ENCODE measurements at regions not wholly inside any gene's neighbourhood (a gene's known extent, or its start where the extent isn't known, plus 50 kb on each side); places are given as distances from the start of the nearest gene placed in this dataset.

DNA sequence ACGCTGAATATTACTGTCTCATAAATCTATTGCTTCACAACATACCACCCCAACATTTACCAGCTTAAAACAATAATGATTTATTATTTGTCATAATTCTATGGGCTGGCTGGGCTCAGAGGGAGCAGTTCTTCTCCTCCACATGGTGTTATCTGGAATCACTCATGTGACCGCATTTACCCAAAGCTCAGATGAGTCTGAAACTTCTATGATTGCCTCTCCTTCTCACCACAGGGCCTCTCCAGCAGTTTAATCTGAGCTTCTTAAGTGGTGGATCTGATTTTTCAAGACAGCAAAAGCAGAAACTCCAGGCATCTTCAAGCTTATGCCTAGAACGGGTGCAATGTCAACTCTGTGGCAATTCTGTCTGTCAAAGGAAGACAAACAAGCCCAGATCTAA is 210.3 kb upstream of the ADRA1B start:
- no peak for DNase-seq (ENCODE audit: low read depth, low spot score)
- Histone ChIP-seq H3K27ac (ENCODE audit: insufficient read depth, low read depth, low read length) (no peak overlapping the region), H4K20me1 (replicated peaks; ENCODE audit: control insufficient read depth, extremely low read depth, insufficient read depth, low read length) (no peaks in the 10 kb centered on the region), H2AFZ (ENCODE audit: low read depth, low read length) (no peak overlapping the region), H3K79me2 (ENCODE audit: control insufficient read depth, insufficient read depth, low read length) (no peaks in the 10 kb centered on the region), H3K36me3 (ENCODE audit: control insufficient read depth in 2 of 2, extremely low read depth in 1 of 2, insufficient read depth in 2 of 2, low read length in 2 of 2) (no peaks in the 10 kb centered on the region), H3K27me3 (ENCODE audit: control insufficient read depth in 2 of 2, insufficient read depth in 2 of 2, low read length in 2 of 2) (no peaks in the 10 kb centered on the region), H3K4me2 (ENCODE audit: insufficient read depth, low read length) (no peak overlapping the region), H3K4me1 (ENCODE audit: control insufficient read depth, extremely low read depth, insufficient read depth, low read length) (no peaks in the 10 kb centered on the region), H3K9ac (replicated peaks; ENCODE audit: extremely low read depth, insufficient read depth, low read length) (no peak overlapping the region), H3K9me1 (replicated peaks; ENCODE audit: control insufficient read depth, extremely low read depth, insufficient read depth, low read length) (no peaks in the 10 kb centered on the region), H3K4me3 (replicated peaks in 1 of 3; ENCODE audit: insufficient read depth in 1 of 3, low read depth in 1 of 3, low read length in 3 of 3) (no peak overlapping the region), H3K9me3 (replicated peaks; ENCODE audit: control insufficient read depth, insufficient read depth, low read length) (peaks cover 6% of the 10 kb centered on the region)
- POLR2A ChIA-PET, result no interaction called here
- no peak for FAIRE-seq
- CTCF ChIA-PET, result interaction anchor here (1.5 kb wide), 1 partner anchor 9 kb away, joined by 3 read pairs; no protein-coding TSS in a partner anchor
- TF ChIP-seq, protein P1, sequence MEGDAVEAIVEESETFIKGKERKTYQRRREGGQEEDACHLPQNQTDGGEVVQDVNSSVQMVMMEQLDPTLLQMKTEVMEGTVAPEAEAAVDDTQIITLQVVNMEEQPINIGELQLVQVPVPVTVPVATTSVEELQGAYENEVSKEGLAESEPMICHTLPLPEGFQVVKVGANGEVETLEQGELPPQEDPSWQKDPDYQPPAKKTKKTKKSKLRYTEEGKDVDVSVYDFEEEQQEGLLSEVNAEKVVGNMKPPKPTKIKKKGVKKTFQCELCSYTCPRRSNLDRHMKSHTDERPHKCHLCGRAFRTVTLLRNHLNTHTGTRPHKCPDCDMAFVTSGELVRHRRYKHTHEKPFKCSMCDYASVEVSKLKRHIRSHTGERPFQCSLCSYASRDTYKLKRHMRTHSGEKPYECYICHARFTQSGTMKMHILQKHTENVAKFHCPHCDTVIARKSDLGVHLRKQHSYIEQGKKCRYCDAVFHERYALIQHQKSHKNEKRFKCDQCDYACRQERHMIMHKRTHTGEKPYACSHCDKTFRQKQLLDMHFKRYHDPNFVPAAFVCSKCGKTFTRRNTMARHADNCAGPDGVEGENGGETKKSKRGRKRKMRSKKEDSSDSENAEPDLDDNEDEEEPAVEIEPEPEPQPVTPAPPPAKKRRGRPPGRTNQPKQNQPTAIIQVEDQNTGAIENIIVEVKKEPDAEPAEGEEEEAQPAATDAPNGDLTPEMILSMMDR (IDR thresholded peaks at IDR 0.05; ENCODE audit: extremely low read depth in 1 of 2, insufficient read depth in 1 of 2, low read depth in 1 of 2, low read length in 2 of 2), result no peak
- TF ChIP-seq EZH2 (IDR thresholded peaks at IDR 0.05; ENCODE audit: borderline replicate concordance, low read depth, low read length, severe bottlenecking), result no peak
- TF ChIP-seq POLR2A (IDR thresholded peaks at IDR 0.05; ENCODE audit: low read depth, low read length), result no peak
- TF ChIP-seq POLR2AphosphoS5 (IDR thresholded peaks at IDR 0.05; ENCODE audit: insufficient read depth, low read depth, low read length), result no peak
- TF ChIP-seq GATA2 (IDR thresholded peaks at IDR 0.05; ENCODE audit: insufficient read depth, insufficient read length, low read depth, low read length), result no peak
- TF ChIP-seq JUN (IDR thresholded peaks at IDR 0.05; ENCODE audit: borderline replicate concordance, insufficient read depth, insufficient read length, low read depth), result no peak
- TF ChIP-seq MYC (IDR thresholded peaks at IDR 0.05; ENCODE audit: low read depth, low read length), result no peak
- TF ChIP-seq, protein P2, sequence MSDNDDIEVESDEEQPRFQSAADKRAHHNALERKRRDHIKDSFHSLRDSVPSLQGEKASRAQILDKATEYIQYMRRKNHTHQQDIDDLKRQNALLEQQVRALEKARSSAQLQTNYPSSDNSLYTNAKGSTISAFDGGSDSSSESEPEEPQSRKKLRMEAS (IDR thresholded peaks at IDR 0.05; ENCODE audit: insufficient read depth, insufficient read length), result no peak
- TF ChIP-seq FOS (IDR thresholded peaks at IDR 0.05; ENCODE audit: borderline replicate concordance, insufficient read depth, low read length), result no peak
- intact Hi-C loops (cut with micrococcal nuclease), result no loop called here
- no TSS peak for BruUV-seq (replicated peaks)
- dilution Hi-C loops (cut with MboI; ENCODE audit: extremely low pct_ligation_motif_present, low sequenced_read_pairs), result no loop called here
